ENCODE measurements at regions not wholly inside any gene's neighbourhood (a gene's known extent, or its start where the extent isn't known, plus 50 kb on each side); places are given as distances from the start of the nearest gene placed in this dataset.

- DNase-seq (ENCODE audit: low read depth in 3 of 3), result no peak
Observed at GRCh38 chr2:136062066-136062837, 55.7 kb downstream of the CXCR4 start.

DNA sequence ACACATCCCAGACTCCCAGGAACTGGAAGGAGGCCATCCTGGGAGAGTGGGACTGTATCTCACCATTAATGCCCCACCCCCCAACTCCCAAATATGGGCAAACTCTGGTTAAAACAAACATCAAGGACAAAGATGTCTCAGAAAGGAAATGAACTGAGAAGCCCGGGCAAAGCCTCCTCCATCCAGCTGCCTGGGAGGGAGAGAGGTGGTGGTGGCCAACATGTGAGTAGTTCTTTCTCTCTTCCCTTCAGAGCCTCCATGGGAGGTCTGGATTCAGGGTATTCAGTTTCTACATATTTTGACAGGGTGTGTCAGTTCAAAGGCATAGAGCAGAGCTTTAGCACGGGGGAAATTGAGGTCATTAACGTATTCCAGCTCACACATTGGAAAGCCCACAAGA, 57.5 kb downstream of the CXCR4 start:
- no peak for DNase-seq (ENCODE audit: low read depth in 3 of 3)

DNA sequence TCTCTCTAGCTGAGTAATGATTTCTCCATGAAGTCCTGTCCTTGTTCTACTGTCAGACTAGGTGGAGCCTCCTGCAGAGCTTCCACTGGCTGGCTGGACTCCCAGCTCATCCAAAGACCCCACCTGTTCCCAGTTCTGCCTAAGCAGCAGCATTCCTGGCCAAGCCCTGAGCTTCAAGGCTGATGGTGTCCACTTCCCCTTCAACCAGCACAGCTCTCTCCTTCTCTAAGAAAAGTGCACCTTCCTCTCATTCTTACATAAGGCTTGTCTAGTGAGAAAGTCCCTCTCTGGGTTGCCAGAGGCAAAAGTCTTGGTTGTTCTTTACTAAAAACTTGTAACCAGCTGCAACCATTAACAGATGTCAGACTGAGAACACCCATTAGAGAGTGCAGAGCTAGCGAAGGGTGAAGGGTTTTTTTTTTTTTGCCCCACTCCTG, 58.9 kb downstream of the CXCR4 start:
- DNase-seq (ENCODE audit: low read depth in 3 of 3), result no peak

DNA sequence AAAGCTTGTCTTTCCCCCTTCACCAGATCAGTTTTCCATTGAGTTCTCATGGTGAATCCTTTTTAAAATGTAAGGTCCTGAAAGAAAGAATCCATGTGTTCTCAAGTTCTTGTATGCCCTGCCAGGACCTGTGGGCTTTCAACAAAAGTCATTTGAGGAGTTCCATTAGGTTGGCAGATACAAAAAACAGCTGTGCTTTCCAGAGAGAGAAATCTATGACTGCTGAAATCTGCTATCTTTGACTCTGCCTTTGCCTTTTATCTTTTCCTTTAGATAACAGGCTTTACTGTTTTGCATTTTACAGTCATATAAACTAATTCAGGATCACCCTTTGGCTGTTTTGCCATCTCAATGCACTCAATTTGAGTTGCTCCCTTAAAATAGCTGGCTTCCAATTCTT, 59.7 kb downstream of the CXCR4 start:
- DNase-seq (ENCODE audit: low read depth in 3 of 3), result no peak

DNA sequence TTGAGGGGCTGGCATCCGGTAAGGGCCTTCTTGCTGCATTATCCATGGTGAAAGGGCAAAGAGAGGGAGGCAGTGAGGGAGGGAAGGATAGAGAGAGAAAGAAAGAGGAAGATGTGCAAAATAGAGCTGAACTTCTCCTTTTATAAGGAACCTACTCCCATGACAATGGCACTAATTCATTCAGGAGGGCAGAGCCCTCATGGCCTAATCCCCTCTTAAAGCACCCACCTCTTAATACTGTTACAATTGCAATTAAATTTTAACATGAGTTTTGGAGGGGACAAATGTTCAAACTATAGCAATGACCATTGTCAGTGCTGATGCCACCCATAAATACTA, 60.2 kb downstream of the CXCR4 start:
- DNase-seq (ENCODE audit: low read depth in 3 of 3), result no peak

DNA sequence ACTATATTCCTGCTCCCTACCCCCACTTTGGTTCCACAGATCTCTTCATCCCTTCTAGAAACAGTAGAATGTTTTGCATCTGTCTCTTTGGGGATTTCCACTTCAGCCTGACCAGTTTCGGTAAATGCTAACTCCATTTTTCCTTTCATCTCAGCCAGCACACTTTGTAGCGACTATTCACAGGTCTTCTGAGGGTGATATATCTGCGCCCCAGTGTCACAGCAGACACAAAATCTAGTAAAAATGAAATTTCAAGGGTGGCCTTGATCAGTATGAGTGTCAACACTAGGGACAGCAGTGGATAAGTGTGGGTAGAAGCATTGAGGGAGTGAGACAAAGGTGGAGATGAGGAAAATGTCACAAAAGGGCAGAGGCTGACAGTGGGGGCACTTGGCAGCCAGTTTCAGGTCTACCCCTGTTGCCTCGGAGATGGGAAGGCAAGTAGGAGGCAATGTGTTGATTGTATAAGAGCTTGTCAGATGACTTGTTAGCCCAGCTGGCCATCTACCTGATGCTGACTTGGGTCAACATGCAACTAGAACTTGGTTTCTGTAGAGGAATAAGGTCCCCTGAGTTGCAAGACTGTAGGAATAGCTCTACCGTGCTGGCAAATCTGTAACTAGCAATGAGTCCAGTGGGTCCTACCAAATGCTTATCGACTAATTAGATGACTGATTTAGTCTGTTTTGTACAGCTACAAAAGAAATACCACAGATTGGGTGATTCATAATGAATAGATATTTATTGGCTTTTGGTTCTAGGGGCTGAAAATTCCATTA, 60.7 kb downstream of the CXCR4 start:
- peak in 1 of 3 experiments; percentile 30 for DNase-seq (ENCODE audit: low read depth in 3 of 3)

DNA sequence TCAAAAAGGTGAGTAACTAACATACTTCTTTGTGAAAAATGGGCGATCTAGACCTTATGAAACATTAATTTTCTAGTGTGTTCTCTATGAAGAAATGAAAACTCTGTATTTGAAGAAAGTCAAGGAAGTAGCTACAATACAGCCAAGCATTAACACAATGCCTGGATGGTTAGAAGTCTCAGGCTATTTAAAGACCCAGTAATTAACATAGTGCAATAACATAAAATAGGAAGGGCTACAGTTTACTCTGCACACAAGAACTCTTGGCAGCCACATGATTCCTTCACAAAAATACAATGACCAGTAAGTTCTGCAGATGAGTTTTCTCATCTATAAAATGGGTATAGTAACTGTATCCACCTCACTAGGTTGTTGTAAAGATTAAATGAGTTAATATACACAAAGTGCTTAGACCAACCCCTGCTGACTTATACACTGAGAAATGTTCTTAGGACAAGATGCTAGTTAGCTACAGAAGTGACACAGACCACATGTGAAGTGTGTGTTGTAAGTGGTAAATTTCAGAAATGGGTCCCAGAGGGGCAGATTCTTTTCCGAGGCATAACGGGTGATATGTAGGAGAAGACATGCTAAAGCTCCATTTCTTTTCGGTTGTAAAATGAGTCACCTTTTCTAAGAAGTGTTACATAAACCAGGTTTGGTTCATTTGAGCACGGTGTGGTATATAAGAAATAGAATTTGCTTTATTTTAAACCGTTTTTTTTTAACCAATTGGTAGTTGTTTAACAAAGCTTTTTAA, 61.8 kb downstream of the CXCR4 start:
- no peak for DNase-seq (ENCODE audit: low read depth in 3 of 3)

GRCh38 chr2:136054856-136055255, 63.1 kb downstream of the CXCR4 start:
- no peak for DNase-seq (ENCODE audit: low read depth in 3 of 3)

DNA sequence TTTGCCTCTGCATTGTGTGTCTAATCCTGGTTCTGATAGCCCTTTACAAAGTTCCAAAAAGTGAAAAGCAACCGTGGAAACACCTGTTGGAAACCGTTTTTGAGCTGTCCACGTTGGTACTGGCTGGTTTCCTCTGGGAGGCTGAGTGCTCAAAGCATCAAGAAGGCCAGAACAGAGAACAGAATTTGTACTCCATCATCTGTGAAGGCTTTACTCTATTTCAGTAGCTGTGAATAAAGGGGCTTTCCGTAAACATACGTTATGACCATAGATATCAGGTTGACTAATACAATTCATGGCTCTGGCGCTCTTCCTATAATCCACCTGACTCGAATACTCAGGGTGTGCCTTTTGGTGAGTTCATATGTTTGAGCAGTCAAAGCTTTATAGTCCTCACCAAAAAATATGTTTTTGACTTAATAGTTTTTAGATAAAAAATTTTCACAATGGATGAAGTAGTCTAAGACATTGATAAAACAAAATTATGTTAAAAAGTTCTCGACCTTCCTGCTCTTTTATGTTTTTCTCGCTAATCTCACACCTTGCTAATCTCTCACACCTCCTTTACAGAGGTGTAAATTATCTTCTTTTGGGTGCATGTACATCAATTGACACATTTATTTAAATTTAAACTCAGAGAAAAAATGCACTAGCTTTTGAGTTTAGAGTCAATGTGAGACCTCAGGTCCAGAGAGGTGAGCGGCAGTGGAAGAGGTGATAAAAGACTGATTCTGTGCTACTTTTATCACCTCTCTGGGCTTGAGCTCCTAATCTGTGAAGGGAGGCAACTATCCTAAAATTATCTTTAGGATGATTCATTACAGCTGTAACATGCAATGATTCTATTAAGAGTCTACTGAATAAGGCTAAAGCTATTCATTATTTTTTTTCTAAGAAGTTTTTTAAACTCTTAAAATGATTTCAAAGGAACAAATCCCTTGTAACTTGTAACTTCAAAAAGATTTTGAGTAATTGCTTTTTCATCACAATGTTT, 65.3 kb downstream of the CXCR4 start:
- DNase-seq (ENCODE audit: low read depth in 3 of 3), result no peak

GRCh38 chr2:136051725-136052048, 66.3 kb upstream of the DARS1 start:
- DNase-seq (ENCODE audit: low read depth in 3 of 3), result no peak

GRCh38 chr2:136051001-136051724, 65.7 kb upstream of the DARS1 start:
- DNase-seq (ENCODE audit: low read depth in 3 of 3), result no peak

DNA sequence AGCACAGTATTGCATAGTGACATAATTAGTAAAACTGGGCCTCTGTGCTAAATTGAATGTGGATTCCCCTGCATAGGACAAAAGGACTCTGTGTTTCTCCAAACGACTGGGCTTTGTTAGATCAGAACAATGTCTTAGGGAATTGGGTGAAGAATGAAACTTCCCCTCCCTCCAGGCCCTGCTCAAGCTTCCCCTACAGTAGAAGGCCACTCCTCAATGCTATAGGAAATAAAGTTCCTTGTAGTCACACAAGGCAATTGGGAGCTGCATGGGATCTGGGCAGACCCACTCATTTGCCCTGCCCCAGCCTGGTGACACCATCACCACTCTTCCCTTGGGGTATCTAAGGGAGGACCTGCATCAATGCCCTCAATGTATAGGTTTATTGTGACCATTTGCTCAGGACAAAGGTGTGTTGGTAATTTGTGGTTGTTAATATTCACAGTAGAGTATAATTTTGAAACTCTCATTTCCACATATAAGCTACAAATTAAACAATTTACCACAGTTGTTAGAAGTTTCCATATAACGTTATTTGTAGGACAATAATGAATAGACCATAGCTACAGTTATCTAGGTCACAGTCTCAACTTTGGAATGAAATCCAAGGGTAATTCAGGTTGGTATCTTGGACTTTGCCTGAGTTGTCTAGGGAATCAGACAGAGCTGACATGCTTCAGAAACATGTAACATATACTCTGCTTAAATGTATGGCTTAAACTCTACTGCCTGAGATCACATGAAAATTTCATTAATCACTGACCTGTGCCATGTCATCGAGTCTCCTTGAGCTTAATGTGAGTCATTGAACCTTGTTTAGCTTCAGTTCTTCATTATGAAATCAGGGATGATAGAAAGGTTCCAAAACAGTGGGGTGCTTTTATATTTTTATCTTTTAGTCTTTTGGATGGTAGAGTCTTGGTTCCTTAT, 64.8 kb upstream of the DARS1 start:
- no peak for DNase-seq (ENCODE audit: low read depth in 3 of 3)

GRCh38 chr2:136049011-136049742, 63.8 kb upstream of the DARS1 start:
- DNase-seq (ENCODE audit: low read depth in 3 of 3), result no peak

DNA sequence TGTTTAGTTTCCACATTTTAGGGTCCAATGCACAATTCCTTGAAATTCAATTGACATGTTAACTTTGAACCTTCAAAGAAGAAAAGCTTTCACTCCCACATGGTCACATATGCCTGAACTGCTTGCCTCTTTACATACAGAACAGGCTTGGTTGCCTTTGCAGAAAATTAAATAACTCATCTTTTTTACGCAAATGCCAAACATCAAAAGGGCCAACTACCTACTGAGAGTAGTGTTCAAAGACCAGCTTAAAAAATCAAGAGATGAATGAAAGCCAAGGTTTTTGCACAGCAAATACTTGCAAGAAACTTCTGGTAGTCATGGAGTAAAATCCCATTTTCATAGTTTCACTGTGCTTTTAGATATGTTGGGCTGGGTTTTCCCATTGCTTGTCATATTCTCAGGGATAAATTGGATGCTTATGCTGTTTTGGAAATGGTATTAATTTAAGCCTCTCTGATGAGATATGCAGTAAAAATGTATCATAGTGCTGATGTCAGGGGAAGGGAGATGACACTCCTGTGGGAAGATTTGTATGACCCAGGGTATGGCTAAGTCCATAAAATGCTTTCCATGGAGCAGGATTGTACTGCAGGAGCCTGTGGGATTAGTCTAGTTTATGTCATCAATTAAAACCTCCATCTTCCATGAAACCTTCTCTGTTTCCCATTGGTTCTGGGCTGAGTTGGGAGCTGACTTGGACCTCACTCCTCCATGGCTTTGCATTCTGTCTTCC, 60.6 kb upstream of the DARS1 start:
- no peak for DNase-seq (ENCODE audit: low read depth in 3 of 3)

GRCh38 chr2:136045344-136045743, 59.9 kb upstream of the DARS1 start:
- no peak for DNase-seq (ENCODE audit: low read depth in 3 of 3)
